ENCODE measurements at regions not wholly inside any gene's neighbourhood (a gene's known extent, or its start where the extent isn't known, plus 50 kb on each side); places are given as distances from the start of the nearest gene placed in this dataset.

GRCh38 chr6:165819394-165819793 lies 156.4 kb upstream of the PDE10A start:
- Histone ChIP-seq H3K27ac (no peak overlapping the region), H3K4me3 (no peak overlapping the region), H3K4me1 (no peaks in the 10 kb centered on the region), H3K36me3 (no peaks in the 10 kb centered on the region), H3K9me3 (replicated peaks) (no peaks in the 10 kb centered on the region), H3K27me3 (no peaks in the 10 kb centered on the region; the same call in none of the 2 replicates)
- no peak for DNase-seq

GRCh38 chr6:165818200-165818599 lies 155.2 kb upstream of the PDE10A start:
- no peaks in the 10 kb centered on the region for H3K36me3 ChIP-seq
- no peaks in the 10 kb centered on the region for H3K4me1 ChIP-seq
- no peak for DNase-seq
- H3K27me3 ChIP-seq, result no peaks in the 10 kb centered on the region; the same call in none of the 2 replicates
- no peak overlapping the region for H3K4me3 ChIP-seq
- H3K27ac ChIP-seq, result no peak overlapping the region
- no peaks in the 10 kb centered on the region for H3K9me3 ChIP-seq (replicated peaks)

GRCh38 chr6:165817771-165818170 lies 154.7 kb upstream of the PDE10A start:
- H3K36me3 ChIP-seq, result no peaks in the 10 kb centered on the region
- no peak overlapping the region for H3K27ac ChIP-seq
- no peaks in the 10 kb centered on the region for H3K4me1 ChIP-seq
- no peak for DNase-seq
- no peak overlapping the region for H3K4me3 ChIP-seq
- H3K9me3 ChIP-seq (replicated peaks), result no peaks in the 10 kb centered on the region
- peaks cover 3% of the 10 kb centered on the region for H3K27me3 ChIP-seq

GRCh38 chr6:165817148-165817547 lies 154.1 kb upstream of the PDE10A start:
- Histone ChIP-seq H3K27ac (no peak overlapping the region), H3K36me3 (no peaks in the 10 kb centered on the region), H3K9me3 (replicated peaks) (no peaks in the 10 kb centered on the region), H3K27me3 (peaks cover 5% of the 10 kb centered on the region), H3K4me1 (no peaks in the 10 kb centered on the region), H3K4me3 (no peak overlapping the region)
- DNase-seq, result no peak

GRCh38 chr6:165814679-165815078 lies 151.6 kb upstream of the PDE10A start:
- Histone ChIP-seq H3K4me1 (no peaks in the 10 kb centered on the region), H3K36me3 (no peaks in the 10 kb centered on the region), H3K9me3 (replicated peaks) (no peaks in the 10 kb centered on the region), H3K27ac (no peak overlapping the region), H3K4me3 (no peak overlapping the region), H3K27me3 (peaks cover 5% of the 10 kb centered on the region)
- DNase-seq, result no peak

GRCh38 chr6:165811512-165811911 lies 148.5 kb upstream of the PDE10A start:
- no peak overlapping the region for H3K27ac ChIP-seq
- peaks cover 5% of the 10 kb centered on the region; the same call in 1 of the 2 replicates for H3K27me3 ChIP-seq

GRCh38 chr6:165808021-165808420 lies 145.0 kb upstream of the PDE10A start:
- no peak for DNase-seq
- H3K4me1 ChIP-seq, result no peaks in the 10 kb centered on the region
- H3K27me3 ChIP-seq, result 0 out of 2 replicates have a peak, but pooled peaks cover 5% of the 10 kb centered on the region

More at GRCh38 chr6:165811512-165811911, 148.5 kb upstream of the PDE10A start:
- Histone ChIP-seq H3K9me3 (replicated peaks) (no peaks in the 10 kb centered on the region), H3K4me3 (no peak overlapping the region), H3K4me1 (no peaks in the 10 kb centered on the region), H3K36me3 (no peaks in the 10 kb centered on the region)
- DNase-seq, result no peak

GRCh38 chr6:165807249-165807960 lies 144.4 kb upstream of the PDE10A start:
- H3K9me3 ChIP-seq (replicated peaks), result no peaks in the 10 kb centered on the region

More at GRCh38 chr6:165808021-165808420, 145.0 kb upstream of the PDE10A start:
- Histone ChIP-seq H3K4me3 (no peak overlapping the region), H3K9me3 (replicated peaks) (no peaks in the 10 kb centered on the region), H3K36me3 (no peaks in the 10 kb centered on the region), H3K27ac (no peak overlapping the region)

GRCh38 chr6:165806126-165806810 lies 143.2 kb upstream of the PDE10A start:
- Histone ChIP-seq H3K4me3 (no peak overlapping the region), H3K27ac (no peak overlapping the region), H3K4me1 (no peaks in the 10 kb centered on the region), H3K36me3 (no peaks in the 10 kb centered on the region), H3K9me3 (replicated peaks) (no peaks in the 10 kb centered on the region), H3K27me3 (no peaks in the 10 kb centered on the region)
- DNase-seq, result no peak

More at GRCh38 chr6:165807249-165807960, 144.4 kb upstream of the PDE10A start:
- Histone ChIP-seq H3K4me1 (no peaks in the 10 kb centered on the region), H3K27ac (no peak overlapping the region), H3K27me3 (no peaks in the 10 kb centered on the region), H3K36me3 (no peaks in the 10 kb centered on the region), H3K4me3 (no peak overlapping the region)
- no peak for DNase-seq

GRCh38 chr6:165805636-165806035 lies 142.6 kb upstream of the PDE10A start:
- H3K4me1 ChIP-seq, result no peaks in the 10 kb centered on the region
- no peak for DNase-seq
- H3K27ac ChIP-seq, result no peak overlapping the region
- H3K4me3 ChIP-seq, result no peak overlapping the region
- no peaks in the 10 kb centered on the region for H3K36me3 ChIP-seq
- no peaks in the 10 kb centered on the region for H3K9me3 ChIP-seq (replicated peaks)
- no peaks in the 10 kb centered on the region for H3K27me3 ChIP-seq

GRCh38 chr6:165805067-165805555 lies 142.1 kb upstream of the PDE10A start:
- no peaks in the 10 kb centered on the region for H3K27me3 ChIP-seq
- no peaks in the 10 kb centered on the region for H3K4me1 ChIP-seq
- H3K9me3 ChIP-seq (replicated peaks), result no peaks in the 10 kb centered on the region
- DNase-seq, result no peak
- H3K4me3 ChIP-seq, result no peak overlapping the region
- no peak overlapping the region for H3K27ac ChIP-seq
- no peaks in the 10 kb centered on the region for H3K36me3 ChIP-seq

GRCh38 chr6:165804331-165805066 lies 141.5 kb upstream of the PDE10A start:
- DNase-seq, result no peak
- Histone ChIP-seq H3K4me3 (no peak overlapping the region), H3K36me3 (no peaks in the 10 kb centered on the region), H3K4me1 (no peaks in the 10 kb centered on the region), H3K27me3 (no peaks in the 10 kb centered on the region), H3K9me3 (replicated peaks) (no peaks in the 10 kb centered on the region), H3K27ac (no peak overlapping the region)

GRCh38 chr6:165800337-165800736 lies 137.3 kb upstream of the PDE10A start:
- Histone ChIP-seq H3K27me3 (no peaks in the 10 kb centered on the region), H3K4me1 (no peaks in the 10 kb centered on the region), H3K36me3 (no peaks in the 10 kb centered on the region), H3K27ac (no peak overlapping the region), H3K4me3 (no peak overlapping the region), H3K9me3 (replicated peaks) (no peaks in the 10 kb centered on the region)
- DNase-seq, result peak in 1 of 2 experiments; percentile 13

GRCh38 chr6:165799391-165800153 lies 136.5 kb upstream of the PDE10A start:
- Histone ChIP-seq H3K9me3 (replicated peaks) (no peaks in the 10 kb centered on the region), H3K4me1 (no peaks in the 10 kb centered on the region), H3K36me3 (no peaks in the 10 kb centered on the region), H3K27me3 (no peaks in the 10 kb centered on the region), H3K4me3 (no peak overlapping the region), H3K27ac (no peak overlapping the region)
- DNase-seq, result no peak
